Sigmoid colon (tissue), 6 donors: ENCODE measurements at regions not wholly inside any gene's neighbourhood (a gene's known extent, or its start where the extent isn't known, plus 50 kb on each side); places are given as distances from the start of the nearest gene placed in this dataset.

Experiments used
- DNase-seq: peaks from one replicate; pipeline ENCODE4 v3.0.0-alpha.2; 2019
- H3K27ac ChIP-seq, 4 donors: fragments of 200-600 bp; sonication (generic); one replicate each; pipeline ENCODE4 v1.5.1; 2016 to 2019; ENCODE audit warnings: mild to moderate bottlenecking in 1 of 4
- H3K27me3 ChIP-seq, 3 donors: fragments of 200-600 bp; sonication (generic); one replicate each; pipeline ENCODE4 v1.5.1; 2019; ENCODE audit warnings: mild to moderate bottlenecking in 1 of 3
- H3K36me3 ChIP-seq, 4 donors: fragments of 200-600 bp; sonication (generic); one replicate each; pipeline ENCODE4 v1.5.1; 2016 to 2019
- H3K4me1 ChIP-seq, 4 donors: fragments of 200-600 bp; sonication (generic); one replicate each; pipeline ENCODE4 v1.5.1; 2017 to 2019
- H3K4me3 ChIP-seq, 4 donors: fragments of 200-600 bp; sonication (generic); one replicate each; pipeline ENCODE4 v1.5.1; 2017 to 2019; ENCODE audit warnings: mild to moderate bottlenecking in 2 of 4, moderate library complexity in 1 of 4
- H3K9me3 ChIP-seq, 4 donors: fragments of 200-600 bp in 3 of 4; sonication (generic) in 3 of 4; one replicate each; pipeline versions ENCODE4 v1.5.1 to v1.6.1; 2013 to 2019
- CTCF ChIP-seq, 4 experiments: fragments of 450-650 bp in 3 of 4; fragments of 200-600 bp in 1 of 4; IDR thresholded peaks; one replicate each; pipeline ENCODE4 v1.5.1; 2016 to 2019; ENCODE audit warnings: antibody characterized with exemption in 4 of 4, mild to moderate bottlenecking in 3 of 4, moderate library complexity in 2 of 4
- EP300 ChIP-seq, 4 donors: sonication (generic); formaldehyde crosslinking; IDR thresholded peaks; one replicate each; pipeline ENCODE4 v1.6.1; 2017; ENCODE audit warnings: antibody characterized with exemption in 4 of 4
- POLR2A ChIP-seq, 2 donors: fragments of 450-650 bp; IDR thresholded peaks; one replicate each; pipeline ENCODE4 v1.6.1; 2016; ENCODE audit warnings: antibody characterized with exemption in 2 of 2, mild to moderate bottlenecking in 2 of 2, moderate library complexity in 2 of 2
- POLR2AphosphoS5 ChIP-seq, 4 donors: sonication (generic); formaldehyde crosslinking; IDR thresholded peaks; one replicate each; pipeline ENCODE4 v1.6.1; 2017; ENCODE audit warnings: antibody characterized with exemption in 4 of 4
- WGBS, 2 donors: extraction: QIAGEN DNeasy Blood & Tissue Kit; methylation state at CpG; one replicate each; pipeline ENCODE4 v1.1.7; 2013; 5-methylcytosine and 5-hydroxymethylcytosine counted together
- intact Hi-C: fragments of 100-400 bp; cut with DNase I; formaldehyde crosslinking; loops from one replicate; pipeline ENCODE4 v1.15.1; 2023
- donor health status: healthy with polysubstance abuse.
- donor health status: healthy.

GRCh38 chr11:76266286-76267100 is 60.2 kb upstream of the WNT11 start:
- Histone ChIP-seq H3K4me1 (peaks cover 0 to 12% (median 0%) of the 10 kb centered on the region in 4 donors), H3K27ac (peak overlapping the region; percentile 25 to 75 (median 38)), H3K27me3 (no peaks in the 10 kb centered on the region), H3K4me3 (no peak overlapping the region), H3K36me3 (no peaks in the 10 kb centered on the region), H3K9me3 (no peaks in the 10 kb centered on the region)
- peak; percentile 74 for DNase-seq
- no peak for TF ChIP-seq POLR2A (IDR thresholded peaks at IDR 0.05)
- peak in 1 of 4 donors; percentile 10 for TF ChIP-seq POLR2AphosphoS5 (IDR thresholded peaks at IDR 0.05)
- WGBS, 2 donors = 65 to 78% methylated on average over 8 of the region's 8 CpGs
- intact Hi-C loops = no loop called here

GRCh38 chr11:76265771-76266241 is 59.5 kb upstream of the WNT11 start:
- Histone ChIP-seq H3K36me3 (no peaks in the 10 kb centered on the region), H3K9me3 (no peaks in the 10 kb centered on the region), H3K27ac (peak overlapping the region in 2 of 4 donors; percentile 47 to 75), H3K27me3 (no peaks in the 10 kb centered on the region), H3K4me3 (no peak overlapping the region), H3K4me1 (peaks cover 0 to 12% (median 0%) of the 10 kb centered on the region in 4 donors)
- intact Hi-C loops = no loop called here
- WGBS, 2 donors = 71 to 87% methylated on average over 4 of the region's 4 CpGs
- TF ChIP-seq POLR2A (IDR thresholded peaks at IDR 0.05) (no peak), EP300 (IDR thresholded peaks at IDR 0.05) (no peak), CTCF (IDR thresholded peaks at IDR 0.05) (no peak), POLR2AphosphoS5 (IDR thresholded peaks at IDR 0.05) (no peak)
- no peak for DNase-seq

- 57 to 76% methylated on average over 4 of the region's 4 CpGs for WGBS, 2 donors
Observed at GRCh38 chr11:76263657-76264056, 57.4 kb upstream of the WNT11 start.

GRCh38 chr11:76263166-76263565 is 56.9 kb upstream of the WNT11 start:
- TF ChIP-seq POLR2A (IDR thresholded peaks at IDR 0.05) (no peak), POLR2AphosphoS5 (IDR thresholded peaks at IDR 0.05) (no peak), EP300 (IDR thresholded peaks at IDR 0.05) (no peak), CTCF (IDR thresholded peaks at IDR 0.05) (no peak)
- no peak overlapping the region for H3K27ac ChIP-seq
- 84 to 93% methylated on average over 2 of the region's 2 CpGs for WGBS, 2 donors
- H3K9me3 ChIP-seq = no peaks in the 10 kb centered on the region
- no peaks in the 10 kb centered on the region for H3K36me3 ChIP-seq
- no peaks in the 10 kb centered on the region for H3K27me3 ChIP-seq
- intact Hi-C loops = no loop called here
- no peak overlapping the region for H3K4me3 ChIP-seq
- peaks cover 0 to 12% (median 0%) of the 10 kb centered on the region in 4 donors for H3K4me1 ChIP-seq
- no peak for DNase-seq

More at GRCh38 chr11:76263657-76264056, 57.4 kb upstream of the WNT11 start:
- intact Hi-C loops = no loop called here
- H3K4me3 ChIP-seq = no peak overlapping the region
- H3K27me3 ChIP-seq = no peaks in the 10 kb centered on the region
- peaks cover 0 to 12% (median 0%) of the 10 kb centered on the region in 4 donors for H3K4me1 ChIP-seq
- H3K9me3 ChIP-seq = no peaks in the 10 kb centered on the region
- no peak overlapping the region for H3K27ac ChIP-seq
- H3K36me3 ChIP-seq = no peaks in the 10 kb centered on the region
- DNase-seq = no peak
- TF ChIP-seq CTCF (IDR thresholded peaks at IDR 0.05) = no peak
- no peak for TF ChIP-seq POLR2AphosphoS5 (IDR thresholded peaks at IDR 0.05)
- TF ChIP-seq EP300 (IDR thresholded peaks at IDR 0.05) = no peak
- no peak for TF ChIP-seq POLR2A (IDR thresholded peaks at IDR 0.05)

- no peak overlapping the region for H3K27ac ChIP-seq
- no peaks in the 10 kb centered on the region for H3K36me3 ChIP-seq
- intact Hi-C loops = no loop called here
- no peak for DNase-seq
- TF ChIP-seq POLR2A (IDR thresholded peaks at IDR 0.05) (no peak), POLR2AphosphoS5 (IDR thresholded peaks at IDR 0.05) (no peak), CTCF (IDR thresholded peaks at IDR 0.05) (no peak), EP300 (IDR thresholded peaks at IDR 0.05) (no peak)
- H3K9me3 ChIP-seq = no peaks in the 10 kb centered on the region
- no peaks in the 10 kb centered on the region for H3K27me3 ChIP-seq
- peaks cover 0 to 2% (median 0%) of the 10 kb centered on the region in 4 donors for H3K4me1 ChIP-seq
- WGBS, 2 donors = 87 to 88% methylated on average over 10 of the region's 10 CpGs
- no peak overlapping the region for H3K4me3 ChIP-seq
Observed at GRCh38 chr11:76260296-76260925, 54.1 kb upstream of the WNT11 start.
